ENCODE measurements at regions not wholly inside any gene's neighbourhood (a gene's known extent, or its start where the extent isn't known, plus 50 kb on each side); places are given as distances from the start of the nearest gene placed in this dataset.

- DNase-seq: no peak
Measured at GRCh38 chr3:72113964-72114363, 329.0 kb upstream of the PROK2 start.

GRCh38 chr3:72113564-72113963 is 328.6 kb upstream of the PROK2 start:
- DNase-seq: no peak

GRCh38 chr3:72112435-72112834 is 327.5 kb upstream of the PROK2 start:
- no peak for DNase-seq

GRCh38 chr3:72111265-72112205 is 326.6 kb upstream of the PROK2 start:
- DNase-seq: no peak

GRCh38 chr3:72109327-72110259 is 324.6 kb upstream of the PROK2 start:
- DNase-seq: no peak

GRCh38 chr3:72105306-72105705 is 320.4 kb upstream of the PROK2 start:
- no peak for DNase-seq

GRCh38 chr3:72102112-72102616 is 317.2 kb upstream of the PROK2 start:
- no peak for DNase-seq

- no peak for DNase-seq
Measured at GRCh38 chr3:72101494-72101893, 316.5 kb upstream of the PROK2 start.

GRCh38 chr3:72100601-72101187 is 315.7 kb upstream of the PROK2 start:
- peak; percentile 10 to 13 for DNase-seq

GRCh38 chr3:72100080-72100511 is 315.1 kb upstream of the PROK2 start:
- no peak for DNase-seq

GRCh38 chr3:72099326-72100079 is 314.6 kb upstream of the PROK2 start:
- no peak for DNase-seq

GRCh38 chr3:72097053-72097452 is 312.1 kb upstream of the PROK2 start:
- no peak for DNase-seq

GRCh38 chr3:72095521-72095920 is 310.6 kb upstream of the PROK2 start:
- no peak for DNase-seq

- no peak for DNase-seq
Measured at GRCh38 chr3:72093992-72094334, 309.0 kb upstream of the PROK2 start.

- no peak for DNase-seq
Measured at GRCh38 chr3:72093270-72093991, 308.5 kb upstream of the PROK2 start.

GRCh38 chr3:72092778-72093177 is 307.8 kb upstream of the PROK2 start:
- no peak for DNase-seq

- DNase-seq: no peak
Measured at GRCh38 chr3:72088486-72089025, 303.6 kb upstream of the PROK2 start.

- no peak for DNase-seq
Measured at GRCh38 chr3:72087420-72087819, 302.5 kb upstream of the PROK2 start.

- no peak for DNase-seq
Measured at GRCh38 chr3:72086743-72087087, 301.8 kb upstream of the PROK2 start.

- no peak for DNase-seq
Measured at GRCh38 chr3:72086042-72086742, 301.2 kb upstream of the PROK2 start.

GRCh38 chr3:72085036-72085435 is 300.1 kb upstream of the PROK2 start:
- DNase-seq: no peak

Measured in NCI-H1930 (cell line).